OCI-LY1 (cell line): ENCODE measurements at regions not wholly inside any gene's neighbourhood (a gene's known extent, or its start where the extent isn't known, plus 50 kb on each side); places are given as distances from the start of the nearest gene placed in this dataset.

Experiments used
- H2AFZ ChIP-seq: fragments of 200-600 bp; sonication (generic), shearing (Covaris generic); 2 replicates; pipeline ENCODE4 v1.6.0; 2014; ENCODE audit warnings: antibody characterized with exemption, mild to moderate bottlenecking, low read length
- H3F3A ChIP-seq: fragments of 200-600 bp; sonication (generic), shearing (Covaris generic); 2 replicates; pipeline ENCODE4 v1.6.0; 2014; ENCODE audit warnings: mild to moderate bottlenecking, antibody characterized with exemption, low read length, moderate library complexity; ENCODE audit not compliant: insufficient read depth
- H3K27ac ChIP-seq: fragments of 200-600 bp; sonication (generic); 2 replicates; pipeline ENCODE4 v1.5.1; 2014; ENCODE audit warnings: low read length, mixed run types, mild to moderate bottlenecking, low read depth; ENCODE audit not compliant: poor library complexity, severe bottlenecking
- H3K27me3 ChIP-seq: fragments of 200-600 bp; sonication (generic); 2 replicates; pipeline ENCODE4 v1.6.0; 2014; ENCODE audit warnings: antibody characterized with exemption, mild to moderate bottlenecking, low read length, moderate library complexity; ENCODE audit not compliant: insufficient read depth
- H3K36me3 ChIP-seq: fragments of 200-600 bp; sonication (generic); 2 replicates; pipeline ENCODE4 v1.6.1; 2014; ENCODE audit warnings: mild to moderate bottlenecking, antibody characterized with exemption, low read length, moderate library complexity, mixed read lengths; ENCODE audit not compliant: insufficient read depth
- H3K4me1 ChIP-seq: fragments of 200-600 bp; sonication (generic); 2 replicates; pipeline ENCODE4 v1.5.1; 2014; ENCODE audit warnings: mild to moderate bottlenecking, low read length, moderate library complexity; ENCODE audit not compliant: insufficient read depth, severe bottlenecking
- H3K4me2 ChIP-seq: fragments of 200-600 bp; sonication (generic), shearing (Covaris generic); 2 replicates; pipeline ENCODE4 v1.6.1; 2014; ENCODE audit warnings: low read length
- H3K4me3 ChIP-seq: fragments of 200-600 bp; sonication (generic); 2 replicates; pipeline ENCODE4 v1.5.1; 2014; ENCODE audit warnings: low read length, low read depth, mild to moderate bottlenecking, mixed read lengths; ENCODE audit not compliant: poor library complexity, severe bottlenecking
- H3K79me2 ChIP-seq: fragments of 200-600 bp; shearing (Covaris generic); 2 replicates; pipeline ENCODE4 v1.6.1; 2016; ENCODE audit warnings: mixed run types, low read length, mixed read lengths; ENCODE audit not compliant: insufficient read depth
- H3K9ac ChIP-seq: fragments of 200-600 bp; sonication (generic), shearing (Covaris generic); 2 replicates; pipeline ENCODE4 v1.6.1; 2014; ENCODE audit warnings: mild to moderate bottlenecking, low read length, mixed read lengths
- H3K9me2 ChIP-seq: fragments of 200-600 bp; sonication (generic), shearing (Covaris generic); 2 replicates; pipeline ENCODE4 v1.6.1; 2014; ENCODE audit warnings: low read depth, mild to moderate bottlenecking, low read length, mixed read lengths
- H3K9me3 ChIP-seq: fragments of 200-600 bp; shearing (Covaris generic); 2 replicates; pipeline ENCODE4 v1.6.1; 2014; ENCODE audit warnings: low read length, mixed read lengths
- H4K20me1 ChIP-seq: fragments of 200-600 bp; sonication (generic), shearing (Covaris generic); 2 replicates; pipeline ENCODE4 v1.6.0; 2016; ENCODE audit warnings: mild to moderate bottlenecking, low read length; ENCODE audit not compliant: insufficient read depth
- CTCF ChIP-seq: fragments of 200-600 bp; sonication (generic), shearing (Covaris generic); IDR thresholded peaks from 2 replicates; pipeline ENCODE4 v1.5.1; 2017; ENCODE audit warnings: mild to moderate bottlenecking, antibody characterized with exemption, low read length, moderate library complexity, mixed read lengths
- EZH2 ChIP-seq: fragments of 200-600 bp; sonication (generic), shearing (Covaris generic); IDR thresholded peaks from 2 replicates; pipeline ENCODE4 v1.8.0; 2017; ENCODE audit warnings: borderline replicate concordance, mixed run types, mild to moderate bottlenecking, antibody characterized with exemption, low read length, moderate library complexity, mixed read lengths

- Histone ChIP-seq H2AFZ (no peak overlapping the region), H3K4me3 (no peak overlapping the region), H3K4me2 (no peak overlapping the region), H3K9ac (no peak overlapping the region), H3K27ac (no peak overlapping the region), H3F3A (no peaks in the 10 kb centered on the region), H3K9me2 (no peaks in the 10 kb centered on the region), H3K27me3 (no peaks in the 10 kb centered on the region), H3K9me3 (no peaks in the 10 kb centered on the region), H3K36me3 (no peaks in the 10 kb centered on the region), H4K20me1 (no peaks in the 10 kb centered on the region), H3K4me1 (peaks cover 20% of the 10 kb centered on the region), H3K79me2 (no peaks in the 10 kb centered on the region)
- TF ChIP-seq EZH2 (no peak), CTCF (no peak)
These were observed 67.5 kb upstream of the ACOT11 start for GRCh38 chr1:54480525-54480848.

GRCh38 chr1:54479841-54480524 is 68.0 kb upstream of the ACOT11 start:
- no peak overlapping the region for H2AFZ ChIP-seq
- H4K20me1 ChIP-seq, result no peaks in the 10 kb centered on the region
- peaks cover 25% of the 10 kb centered on the region for H3K4me1 ChIP-seq
- no peaks in the 10 kb centered on the region for H3K36me3 ChIP-seq
- H3K4me3 ChIP-seq, result no peak overlapping the region
- H3K9me2 ChIP-seq, result no peaks in the 10 kb centered on the region
- no peak overlapping the region for H3K4me2 ChIP-seq
- no peaks in the 10 kb centered on the region for H3K79me2 ChIP-seq
- no peak overlapping the region for H3K9ac ChIP-seq
- TF ChIP-seq CTCF (no peak), EZH2 (no peak)
- no peaks in the 10 kb centered on the region; the same call in 1 of the 2 replicates for H3K27me3 ChIP-seq
- no peaks in the 10 kb centered on the region for H3F3A ChIP-seq
- no peaks in the 10 kb centered on the region for H3K9me3 ChIP-seq
- no peak overlapping the region for H3K27ac ChIP-seq

GRCh38 chr1:54479251-54479650 is 68.8 kb upstream of the ACOT11 start:
- Histone ChIP-seq H2AFZ (no peak overlapping the region), H3K4me1 (peaks cover 29% of the 10 kb centered on the region), H3K4me3 (no peak overlapping the region), H3K9me3 (no peaks in the 10 kb centered on the region), H3K27me3 (no peaks in the 10 kb centered on the region; the same call in 1 of the 2 replicates), H3K36me3 (no peaks in the 10 kb centered on the region), H3K9me2 (no peaks in the 10 kb centered on the region), H3K27ac (no peak overlapping the region), H3K9ac (no peak overlapping the region), H4K20me1 (no peaks in the 10 kb centered on the region), H3K79me2 (no peaks in the 10 kb centered on the region), H3F3A (no peaks in the 10 kb centered on the region), H3K4me2 (no peak overlapping the region)
- TF ChIP-seq EZH2 (no peak), CTCF (no peak)
